Suprapubic skin (tissue), 3 donors: ENCODE measurements at regions not wholly inside any gene's neighbourhood (a gene's known extent, or its start where the extent isn't known, plus 50 kb on each side); places are given as distances from the start of the nearest gene placed in this dataset.

ENCODE experiments used
- CTCF ChIP-seq, 2 donors: fragments of 200-600 bp in 1 of 2; fragments of 450-650 bp in 1 of 2; sonication (generic) in 1 of 2; IDR thresholded peaks; one replicate each; pipeline ENCODE4 v1.5.1; 2016 to 2019; ENCODE audit warnings: antibody characterized with exemption in 2 of 2, mild to moderate bottlenecking in 1 of 2, moderate library complexity in 1 of 2
- EP300 ChIP-seq: sonication (generic); formaldehyde crosslinking; IDR thresholded peaks from one replicate; pipeline ENCODE4 v1.6.1; 2017; ENCODE audit warnings: antibody characterized with exemption
- POLR2A ChIP-seq, 2 donors: fragments of 450-650 bp; IDR thresholded peaks; one replicate each; pipeline ENCODE4 v1.6.1; 2017; ENCODE audit warnings: antibody characterized with exemption in 2 of 2, mild to moderate bottlenecking in 2 of 2, moderate library complexity in 2 of 2

DNA sequence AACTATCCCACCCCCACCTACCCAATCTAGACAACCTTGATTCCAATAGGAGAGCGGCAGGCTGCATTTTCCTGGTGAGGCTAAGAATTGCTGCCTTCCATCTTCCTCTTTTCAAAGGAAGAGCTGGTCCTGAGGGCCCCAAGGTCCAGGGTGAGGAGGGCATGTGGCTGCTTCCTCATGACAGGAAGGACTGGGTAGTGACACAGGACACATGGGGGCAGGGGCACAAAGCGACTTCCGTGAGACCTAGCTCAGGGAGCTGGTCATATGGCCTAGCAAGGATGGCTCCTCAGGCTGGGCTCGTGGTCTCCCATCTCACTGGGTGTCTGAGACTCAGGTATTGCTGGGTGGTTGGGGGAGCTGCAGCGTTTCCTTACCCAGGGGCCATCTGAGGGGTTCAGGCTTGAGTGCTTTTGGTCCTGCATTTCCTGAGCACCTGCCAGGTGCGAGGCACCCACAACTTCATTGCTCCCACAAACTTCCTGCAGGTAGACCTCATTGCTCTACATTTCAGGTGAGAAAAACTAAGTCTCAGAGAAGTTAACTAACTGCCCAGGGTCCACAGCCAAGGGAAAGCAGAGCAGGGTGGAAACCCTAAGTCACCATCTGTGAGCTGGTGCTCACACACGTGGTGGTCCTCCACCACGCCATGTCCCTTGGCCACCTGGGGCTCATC lies 160.0 kb upstream of the TLE3 start:
- TF ChIP-seq EP300 (no peak), CTCF (IDR thresholded peaks at IDR 0.05) (no peak), POLR2A (IDR thresholded peaks at IDR 0.05) (no peak)
